Forelimb muscle (tissue), 1 donor: ENCODE measurements at regions not wholly inside any gene's neighbourhood (a gene's known extent, or its start where the extent isn't known, plus 50 kb on each side); places are given as distances from the start of the nearest gene placed in this dataset.
"Not testable (repeated sequence)": the region's sequence is repeated elsewhere in the genome, so short reads cannot be mapped to it uniquely, and the experiment has no call there.

Experiments
- DNase-seq: peaks from one replicate; pipeline ENCODE4 v3.0.0-alpha.2; 2013; ENCODE audit warnings: low read depth

GRCh38 chrX:39401483-39402110, 600.3 kb downstream of the MID1IP1 start:
- no peak for DNase-seq

GRCh38 chrX:39402158-39402557, 600.9 kb downstream of the MID1IP1 start:
- no peak for DNase-seq

GRCh38 chrX:39406799-39407198, 605.5 kb downstream of the MID1IP1 start:
- no peak for DNase-seq

GRCh38 chrX:39409246-39409917, 608.1 kb downstream of the MID1IP1 start:
- DNase-seq: no peak

GRCh38 chrX:39414290-39414854, 613.1 kb downstream of the MID1IP1 start:
- DNase-seq: no peak

GRCh38 chrX:39416547-39417260, 615.4 kb downstream of the MID1IP1 start:
- DNase-seq: no peak

- DNase-seq: no peak
These were observed 617.0 kb downstream of the MID1IP1 start for GRCh38 chrX:39418254-39418704.

- DNase-seq: no peak
These were observed 617.7 kb downstream of the MID1IP1 start for GRCh38 chrX:39418731-39419638.

- no peak for DNase-seq
These were observed 619.7 kb downstream of the MID1IP1 start for GRCh38 chrX:39421006-39421405.

GRCh38 chrX:39425124-39425806, 624.0 kb downstream of the MID1IP1 start:
- no peak for DNase-seq

GRCh38 chrX:39426101-39426500, 624.8 kb downstream of the MID1IP1 start:
- no peak for DNase-seq

GRCh38 chrX:39427492-39427891, 626.2 kb downstream of the MID1IP1 start:
- no peak for DNase-seq

GRCh38 chrX:39427906-39428305, 626.6 kb downstream of the MID1IP1 start:
- no peak for DNase-seq

- no peak for DNase-seq
These were observed 629.3 kb downstream of the MID1IP1 start for GRCh38 chrX:39430551-39430950.

- DNase-seq: no peak
These were observed 630.6 kb downstream of the MID1IP1 start for GRCh38 chrX:39431893-39432292.

- not testable (repeated sequence) for DNase-seq
These were observed 633.4 kb downstream of the MID1IP1 start for GRCh38 chrX:39434671-39435070.

- DNase-seq: not testable (repeated sequence)
These were observed 635.3 kb downstream of the MID1IP1 start for GRCh38 chrX:39436538-39436937.

GRCh38 chrX:39437670-39438441, 636.6 kb downstream of the MID1IP1 start:
- no peak for DNase-seq

GRCh38 chrX:39438603-39439602, 637.6 kb downstream of the MID1IP1 start:
- no peak for DNase-seq
